Neural progenitor cell (in vitro differentiated cells): ENCODE measurements at regions not wholly inside any gene's neighbourhood (a gene's known extent, or its start where the extent isn't known, plus 50 kb on each side); places are given as distances from the start of the nearest gene placed in this dataset.
A peak's percentile ranks its signal among the peaks of the same experiment; 100 is the strongest.

ENCODE experiments used
- DNase-seq: peaks from one replicate; pipeline ENCODE4 v3.0.0-alpha.2; 2016; ENCODE audit warnings: low spot score
- H2AFZ ChIP-seq: fragments of 200-600 bp; sonication (generic); replicated peaks from 2 replicates; pipeline ENCODE4 v1.6.1; 2016; ENCODE audit warnings: antibody characterized with exemption
- H3F3A ChIP-seq: fragments of 200-600 bp; sonication (generic); 2 replicates; pipeline ENCODE4 v1.6.1; 2016; ENCODE audit warnings: antibody characterized with exemption, low read depth
- H3K27ac ChIP-seq: fragments of 200-600 bp; sonication (generic); 2 replicates; pipeline ENCODE4 v1.5.1; 2016; ENCODE audit warnings: mild to moderate bottlenecking
- H3K27me3 ChIP-seq: fragments of 200-600 bp; sonication (generic); 2 replicates; pipeline ENCODE4 v1.6.1; 2016; ENCODE audit warnings: mild to moderate bottlenecking, moderate library complexity
- H3K36me3 ChIP-seq: fragments of 200-600 bp; sonication (generic); 2 replicates; pipeline ENCODE4 v1.5.1; 2016
- H3K4me1 ChIP-seq: fragments of 200-600 bp; sonication (generic); 2 replicates; pipeline ENCODE4 v1.6.1; 2016; ENCODE audit warnings: mixed run types
- H3K4me2 ChIP-seq: fragments of 200-600 bp; sonication (generic); 2 replicates; pipeline ENCODE4 v1.6.1; 2016
- H3K4me3 ChIP-seq: fragments of 200-600 bp; sonication (generic); 2 replicates; pipeline ENCODE4 v1.5.1; 2016
- H3K79me2 ChIP-seq: fragments of 200-600 bp; sonication (generic); 2 replicates; pipeline ENCODE4 v1.6.1; 2016; ENCODE audit warnings: low read depth
- H3K9ac ChIP-seq: fragments of 200-600 bp; sonication (generic); 2 replicates; pipeline ENCODE4 v1.6.1; 2016
- H3K9me3 ChIP-seq: fragments of 200-600 bp; sonication (generic); 2 replicates; pipeline ENCODE4 v1.5.1; 2016; ENCODE audit warnings: low read depth
- H4K20me1 ChIP-seq: fragments of 200-600 bp; sonication (generic); 2 replicates; pipeline ENCODE4 v1.6.1; 2016; ENCODE audit warnings: low read depth
- H3K27ac Mint-ChIP-seq: 3 replicates; pipeline ENCODE4 v1.8.0; 2021; ENCODE audit warnings: mixed read lengths
- H3K27me3 Mint-ChIP-seq: 2 replicates; pipeline ENCODE4 v1.8.0; 2022; ENCODE audit warnings: low read depth, mild to moderate bottlenecking, inconsistent platforms, moderate library complexity, mixed read lengths; ENCODE audit not compliant: insufficient read depth
- H3K36me3 Mint-ChIP-seq: 3 replicates; pipeline ENCODE4 v1.8.0; 2021; ENCODE audit warnings: mixed read lengths
- H3K4me1 Mint-ChIP-seq: 3 replicates; pipeline ENCODE4 v1.8.0; 2021; ENCODE audit warnings: mixed read lengths
- H3K4me3 Mint-ChIP-seq: 3 replicates; pipeline ENCODE4 v1.8.0; 2021; ENCODE audit warnings: mild to moderate bottlenecking, moderate library complexity, mixed read lengths
- H3K9me3 Mint-ChIP-seq: 3 replicates; pipeline ENCODE4 v1.8.0; 2020; ENCODE audit warnings: mixed read lengths
- CTCF ChIP-seq: fragments of 200-600 bp; sonication (generic); IDR thresholded peaks from 2 replicates; pipeline ENCODE4 v1.5.1; 2017; ENCODE audit warnings: antibody characterized with exemption, mild to moderate bottlenecking
- EZH2 ChIP-seq: fragments of 200-600 bp; sonication (generic); IDR thresholded peaks from 2 replicates; pipeline ENCODE4 v1.6.1; 2017; ENCODE audit warnings: antibody characterized with exemption, mild to moderate bottlenecking, moderate library complexity
- EZH2phosphoT487 ChIP-seq: fragments of 200-600 bp; sonication (generic); IDR thresholded peaks from 2 replicates; pipeline ENCODE4 v1.6.1; 2017; ENCODE audit warnings: antibody characterized with exemption

GRCh38 chr2:234763002-234763873, 188.6 kb upstream of the SH3BP4 start:
- Histone ChIP-seq H4K20me1 (no peaks in the 10 kb centered on the region), H2AFZ (no peak overlapping the region), H3K9me3 (no peaks in the 10 kb centered on the region), H3K27ac (no peak overlapping the region), H3K27me3 (no peaks in the 10 kb centered on the region), H3F3A (no peaks in the 10 kb centered on the region), H3K9ac (no peak overlapping the region), H3K79me2 (no peaks in the 10 kb centered on the region), H3K4me2 (no peak overlapping the region), H3K4me1 (no peaks in the 10 kb centered on the region), H3K36me3 (no peaks in the 10 kb centered on the region), H3K4me3 (no peak overlapping the region)
- H3K27me3 Mint-ChIP-seq, result peaks cover 7% of the 10 kb centered on the region
- no peak for DNase-seq
- no peak overlapping the region for H3K27ac Mint-ChIP-seq
- H3K4me1 Mint-ChIP-seq, result peaks cover 8% of the 10 kb centered on the region
- no peak overlapping the region for H3K4me3 Mint-ChIP-seq
- TF ChIP-seq CTCF, result no peak
- no peak for TF ChIP-seq EZH2
- no peak for TF ChIP-seq EZH2phosphoT487
- H3K9me3 Mint-ChIP-seq, result peaks cover 16% of the 10 kb centered on the region
- H3K36me3 Mint-ChIP-seq, result no peaks in the 10 kb centered on the region

- peaks cover 5% of the 10 kb centered on the region for H3K27me3 Mint-ChIP-seq
- no peak overlapping the region for H3K4me3 ChIP-seq
Measured at GRCh38 chr2:234761910-234762309, 189.9 kb upstream of the SH3BP4 start.

GRCh38 chr2:234754126-234754525, 197.7 kb upstream of the SH3BP4 start:
- Mint-ChIP-seq H3K27ac (peak overlapping the region; percentile 0), H3K27me3 (no peaks in the 10 kb centered on the region)
- TF ChIP-seq EZH2 (no peak), CTCF (no peak), EZH2phosphoT487 (no peak)

More at GRCh38 chr2:234761910-234762309, 189.9 kb upstream of the SH3BP4 start:
- H3F3A ChIP-seq, result no peaks in the 10 kb centered on the region
- H3K27ac ChIP-seq, result no peak overlapping the region
- H3K9me3 Mint-ChIP-seq, result peaks cover 17% of the 10 kb centered on the region
- no peak for DNase-seq
- H3K79me2 ChIP-seq, result no peaks in the 10 kb centered on the region
- H3K4me1 Mint-ChIP-seq, result peaks cover 8% of the 10 kb centered on the region
- no peak overlapping the region for H3K9ac ChIP-seq
- no peaks in the 10 kb centered on the region for H3K36me3 ChIP-seq
- TF ChIP-seq CTCF (no peak), EZH2 (no peak), EZH2phosphoT487 (no peak)
- no peak overlapping the region for H3K27ac Mint-ChIP-seq
- no peak overlapping the region for H3K4me2 ChIP-seq
- H3K9me3 ChIP-seq, result no peaks in the 10 kb centered on the region
- no peak overlapping the region for H3K4me3 Mint-ChIP-seq
- no peaks in the 10 kb centered on the region for H4K20me1 ChIP-seq
- H3K27me3 ChIP-seq, result no peaks in the 10 kb centered on the region
- no peaks in the 10 kb centered on the region for H3K4me1 ChIP-seq
- no peaks in the 10 kb centered on the region for H3K36me3 Mint-ChIP-seq
- no peak overlapping the region for H2AFZ ChIP-seq

More at GRCh38 chr2:234754126-234754525, 197.7 kb upstream of the SH3BP4 start:
- no peak overlapping the region for H2AFZ ChIP-seq
- H4K20me1 ChIP-seq, result no peaks in the 10 kb centered on the region
- no peak for DNase-seq
- no peaks in the 10 kb centered on the region for H3K27me3 ChIP-seq
- H3K4me3 ChIP-seq, result no peak overlapping the region
- no peaks in the 10 kb centered on the region for H3K79me2 ChIP-seq
- Mint-ChIP-seq H3K9me3 (peaks cover 11% of the 10 kb centered on the region), H3K4me3 (no peak overlapping the region), H3K4me1 (peaks cover 7% of the 10 kb centered on the region), H3K36me3 (no peaks in the 10 kb centered on the region)
- no peaks in the 10 kb centered on the region for H3K36me3 ChIP-seq
- no peaks in the 10 kb centered on the region for H3K9me3 ChIP-seq
- H3K4me1 ChIP-seq, result no peaks in the 10 kb centered on the region
- H3K27ac ChIP-seq, result no peak overlapping the region
- H3K4me2 ChIP-seq, result no peak overlapping the region
- H3F3A ChIP-seq, result no peaks in the 10 kb centered on the region
- H3K9ac ChIP-seq, result no peak overlapping the region
